Right lobe of liver (tissue), 6 donors: ENCODE measurements at regions not wholly inside any gene's neighbourhood (a gene's known extent, or its start where the extent isn't known, plus 50 kb on each side); places are given as distances from the start of the nearest gene placed in this dataset.

Experiments used
- ATAC-seq, 4 donors: fragments of 200-7000 bp; cut with Tn5 transposase; one replicate each; pipeline ENCODE4 v1.9.1; 2020; ENCODE audit warnings: mild to moderate bottlenecking in 4 of 4, moderate library complexity in 4 of 4
- DNase-seq, 3 donors: peaks; one replicate each; pipeline ENCODE4 v3.0.0-alpha.2; 2020
- H3K27ac ChIP-seq, 3 donors: fragments of 200-600 bp; one replicate each; pipeline ENCODE4 v1.8.0; 2022
- H3K27me3 ChIP-seq, 2 donors: fragments of 200-600 bp; one replicate each; pipeline ENCODE4 v1.8.0; 2022
- H3K36me3 ChIP-seq, 4 donors: fragments of 200-600 bp; sonication (generic) in 1 of 4; one replicate each; pipeline versions ENCODE4 v1.5.1 to v1.8.0; 2017 to 2022; ENCODE audit warnings: control low read depth in 1 of 4
- H3K4me1 ChIP-seq, 4 donors: fragments of 200-600 bp; sonication (generic) in 1 of 4; one replicate each; pipeline versions ENCODE4 v1.5.1 to v1.8.0; 2017 to 2022; ENCODE audit warnings: control low read depth in 1 of 4
- H3K4me3 ChIP-seq, 3 donors: fragments of 200-600 bp; one replicate each; pipeline ENCODE4 v1.8.0; 2022
- H3K9me3 ChIP-seq, 4 donors: fragments of 200-600 bp; sonication (generic) in 1 of 4; one replicate each; pipeline versions ENCODE4 v1.5.1 to v1.8.0; 2017 to 2022; ENCODE audit warnings: control low read depth in 1 of 4
- CTCF ChIP-seq, 4 donors: fragments of 200-600 bp in 3 of 4; fragments of 450-650 bp in 1 of 4; IDR thresholded peaks; one replicate each; pipeline versions ENCODE4 v1.5.1 to v1.8.0; 2016 to 2022; ENCODE audit warnings: antibody characterized with exemption in 4 of 4, mild to moderate bottlenecking in 2 of 4
- POLR2A ChIP-seq: fragments of 450-650 bp; IDR thresholded peaks from one replicate; pipeline ENCODE4 v1.6.1; 2017; ENCODE audit warnings: antibody characterized with exemption, mild to moderate bottlenecking
- WGBS: methylation state at CpG from one replicate; pipeline ENCODE4 v1.1.6; 2018; ENCODE audit warnings: low coverage, low lambda C conversion rate; ENCODE audit not compliant: insufficient coverage; ENCODE audit errors: missing lambda C conversion rate; 5-methylcytosine and 5-hydroxymethylcytosine counted together
- intact Hi-C, 2 donors: fragments of 100-400 bp; cut with DNase I; formaldehyde crosslinking; loops; one replicate each; pipeline versions ENCODE4 v1.11.2 to v1.14.1; 2022
- donor health status: DM: no; HTN: yes; CAD: no.
- donor health status: DM: no; HTN: no; CAD: no.
- donor health status: DM: no; HTN: no; CAD: no.
- donor health status: DM: no; HTN: yes; CAD: no.
- donor health status: DM: no; HTN: yes; CAD: no.

- H3K27me3 ChIP-seq = no peaks in the 10 kb centered on the region
- WGBS = 79% methylated on average over 2 of the region's 2 CpGs
- TF ChIP-seq POLR2A (no peak), CTCF (IDR thresholded peaks at IDR 0.05) (no peak)
- no peaks in the 10 kb centered on the region for H3K4me1 ChIP-seq
- DNase-seq = no peak
- H3K36me3 ChIP-seq = no peaks in the 10 kb centered on the region
- H3K27ac ChIP-seq = no peak overlapping the region
- intact Hi-C loops = no loop called here
- no peak for ATAC-seq
- no peaks in the 10 kb centered on the region for H3K9me3 ChIP-seq
- no peak overlapping the region for H3K4me3 ChIP-seq
Observed at GRCh38 chr7:8932751-8933150, 499.3 kb downstream of the NXPH1 start.

GRCh38 chr7:8937204-8937603 is 503.8 kb downstream of the NXPH1 start:
- intact Hi-C loops = no loop called here
- Histone ChIP-seq H3K4me3 (no peak overlapping the region), H3K36me3 (no peaks in the 10 kb centered on the region), H3K9me3 (no peaks in the 10 kb centered on the region), H3K4me1 (no peaks in the 10 kb centered on the region), H3K27ac (no peak overlapping the region), H3K27me3 (no peaks in the 10 kb centered on the region)
- TF ChIP-seq POLR2A = no peak
- no peak for TF ChIP-seq CTCF (IDR thresholded peaks at IDR 0.05)
- ATAC-seq = no peak
- DNase-seq = no peak
- 63% methylated on average over 2 of the region's 2 CpGs for WGBS

- intact Hi-C loops = no loop called here
- no peak for DNase-seq
- TF ChIP-seq CTCF (IDR thresholded peaks at IDR 0.05) (no peak), POLR2A (no peak)
- no peaks in the 10 kb centered on the region for H3K36me3 ChIP-seq
- no peaks in the 10 kb centered on the region for H3K27me3 ChIP-seq
- no peaks in the 10 kb centered on the region for H3K9me3 ChIP-seq
- no peak overlapping the region for H3K4me3 ChIP-seq
- no peak overlapping the region for H3K27ac ChIP-seq
- no peak for ATAC-seq
- no peaks in the 10 kb centered on the region for H3K4me1 ChIP-seq
- 40% methylated on average over 9 of the region's 9 CpGs for WGBS
Observed at GRCh38 chr7:8938044-8938805, 504.8 kb downstream of the NXPH1 start.

GRCh38 chr7:8939446-8939845 is 506.0 kb downstream of the NXPH1 start:
- H3K4me3 ChIP-seq = no peak overlapping the region
- H3K9me3 ChIP-seq = no peaks in the 10 kb centered on the region
- ATAC-seq = no peak
- H3K27me3 ChIP-seq = no peaks in the 10 kb centered on the region
- intact Hi-C loops = no loop called here
- no peak overlapping the region for H3K27ac ChIP-seq
- H3K4me1 ChIP-seq = no peaks in the 10 kb centered on the region
- H3K36me3 ChIP-seq = no peaks in the 10 kb centered on the region
- DNase-seq = no peak
- TF ChIP-seq POLR2A = no peak
- no peak for TF ChIP-seq CTCF (IDR thresholded peaks at IDR 0.05)
- WGBS = 20% methylated on average over 1 of the region's 1 CpG
